HG02840 (cell line): ENCODE measurements at regions not wholly inside any gene's neighbourhood (a gene's known extent, or its start where the extent isn't known, plus 50 kb on each side); places are given as distances from the start of the nearest gene placed in this dataset.
"Not testable (repeated sequence)": the region's sequence is repeated elsewhere in the genome, so short reads cannot be mapped to it uniquely, and the experiment has no call there.

Experiments
- ATAC-seq: cut with Tn5 transposase; IDR thresholded peaks from one replicate; pipeline ENCODE4 v1.9.1; 2021; ENCODE audit warnings: mild to moderate bottlenecking, moderate library complexity, moderate number of reproducible peaks; ENCODE audit not compliant: unreplicated experiment, low FRiP score

DNA sequence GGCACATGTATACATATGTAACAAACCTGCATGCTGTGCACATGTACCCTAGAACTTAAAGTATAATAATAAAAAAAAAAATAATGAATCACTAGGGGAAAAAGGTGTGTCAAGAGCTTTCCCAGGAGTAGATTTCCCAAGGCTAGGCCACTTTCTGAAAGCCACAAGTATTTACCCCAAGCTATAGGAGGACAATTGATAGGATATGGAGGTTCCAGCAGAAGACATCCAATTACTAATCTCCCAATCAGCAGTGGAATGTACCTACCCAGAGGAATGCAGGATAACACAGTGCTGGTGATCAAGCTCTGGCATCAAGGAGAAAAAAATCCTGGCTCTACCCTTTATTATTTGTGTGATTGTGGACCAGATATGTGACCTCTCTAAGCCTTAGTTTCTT is 562.7 kb downstream of the RFPL4B start:
- ATAC-seq = no peak

- ATAC-seq = no peak
These were observed 563.1 kb downstream of the RFPL4B start for GRCh38 chr6:112910256-112910655.

- ATAC-seq = no peak
These were observed 564.8 kb downstream of the RFPL4B start for GRCh38 chr6:112911959-112912358.

DNA sequence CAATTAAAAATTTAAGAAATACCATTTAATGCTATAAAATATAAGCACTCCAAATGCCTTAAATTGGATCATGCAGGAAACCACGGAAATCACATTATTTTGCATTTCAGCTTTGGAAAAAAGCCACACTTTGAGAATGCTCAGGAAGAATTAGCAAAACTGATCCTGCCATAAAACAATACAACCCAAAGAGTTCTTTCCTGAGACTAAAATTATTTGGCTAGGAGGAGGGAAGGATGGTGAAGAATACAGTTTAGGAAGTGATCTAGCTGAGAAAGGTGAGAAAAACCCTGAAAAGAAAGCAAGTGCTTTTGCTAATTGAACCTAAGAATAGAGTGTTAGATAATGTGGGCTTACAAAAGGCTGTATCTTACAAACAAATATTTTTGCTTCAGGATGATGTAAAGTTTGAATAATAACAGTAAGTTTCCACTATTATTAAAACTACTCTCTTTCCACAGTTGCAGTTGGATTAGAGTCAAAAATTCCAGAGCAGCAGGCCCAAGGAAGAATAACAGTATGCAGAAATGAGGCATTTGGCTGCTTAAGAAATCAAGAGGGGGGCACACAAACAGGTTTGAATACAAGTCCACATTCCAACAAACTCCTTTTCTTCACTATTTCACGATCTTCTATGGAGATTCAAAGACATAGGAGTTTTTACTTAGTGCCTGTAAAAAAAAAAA is 565.4 kb downstream of the RFPL4B start:
- ATAC-seq = no peak

GRCh38 chr6:112919744-112920143 is 572.6 kb downstream of the RFPL4B start:
- ATAC-seq = not testable (repeated sequence)

GRCh38 chr6:112920994-112921393 is 573.9 kb downstream of the RFPL4B start:
- no peak for ATAC-seq

GRCh38 chr6:112923940-112924587 is 576.9 kb downstream of the RFPL4B start:
- no peak for ATAC-seq

- no peak for ATAC-seq
These were observed 578.6 kb downstream of the RFPL4B start for GRCh38 chr6:112925702-112926101.

DNA sequence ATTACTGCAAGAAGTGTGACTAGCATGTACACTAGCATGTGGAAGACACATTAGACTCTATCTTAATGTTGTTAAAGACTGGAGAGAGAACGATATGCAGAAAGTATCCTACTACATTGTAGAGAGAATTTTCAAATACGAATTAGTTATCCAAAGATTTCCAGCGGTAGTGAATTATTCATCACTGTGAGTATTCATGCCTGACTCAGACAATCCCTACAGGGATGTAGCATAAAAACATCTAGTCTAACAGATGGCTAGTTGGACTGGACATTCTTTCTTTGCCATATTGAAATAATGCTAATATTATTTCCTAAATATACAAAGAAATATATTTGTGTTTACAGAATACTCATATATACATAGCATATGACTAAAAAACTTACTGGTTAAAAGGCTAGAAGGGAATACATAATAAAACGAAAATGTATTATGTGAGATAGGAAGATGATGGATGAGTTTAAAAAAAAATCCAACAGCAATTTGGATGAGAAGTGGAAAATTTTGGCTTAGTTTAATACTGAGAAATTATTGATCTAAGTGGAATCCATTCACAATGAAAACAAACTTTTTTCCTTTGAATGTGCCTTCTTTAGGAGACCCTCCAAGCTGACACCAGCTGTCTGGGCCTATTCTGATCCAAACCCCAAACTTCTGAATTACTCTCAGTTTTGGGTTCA is 580.7 kb downstream of the RFPL4B start:
- no peak for ATAC-seq

DNA sequence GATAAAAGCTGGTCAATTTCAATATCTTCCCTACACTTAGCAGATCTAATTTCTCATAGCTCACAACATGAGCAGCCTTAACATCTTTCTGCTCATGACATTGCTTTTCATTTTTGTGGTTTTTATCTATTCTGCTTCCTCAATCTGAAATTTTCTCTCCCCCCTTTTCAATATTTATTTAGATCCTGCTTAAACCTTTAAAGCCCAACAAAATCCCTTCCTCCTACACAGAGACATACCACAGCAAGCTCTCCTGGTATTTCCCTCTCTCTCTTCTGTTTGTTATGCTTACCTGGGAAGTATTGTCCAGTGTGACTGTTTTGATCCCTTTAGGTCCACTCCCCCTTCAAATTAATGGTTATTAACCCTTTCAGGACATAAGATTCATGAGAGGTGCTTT is 582.5 kb downstream of the RFPL4B start:
- no peak for ATAC-seq

- ATAC-seq = no peak
These were observed 584.7 kb downstream of the RFPL4B start for GRCh38 chr6:112931832-112932231.

DNA sequence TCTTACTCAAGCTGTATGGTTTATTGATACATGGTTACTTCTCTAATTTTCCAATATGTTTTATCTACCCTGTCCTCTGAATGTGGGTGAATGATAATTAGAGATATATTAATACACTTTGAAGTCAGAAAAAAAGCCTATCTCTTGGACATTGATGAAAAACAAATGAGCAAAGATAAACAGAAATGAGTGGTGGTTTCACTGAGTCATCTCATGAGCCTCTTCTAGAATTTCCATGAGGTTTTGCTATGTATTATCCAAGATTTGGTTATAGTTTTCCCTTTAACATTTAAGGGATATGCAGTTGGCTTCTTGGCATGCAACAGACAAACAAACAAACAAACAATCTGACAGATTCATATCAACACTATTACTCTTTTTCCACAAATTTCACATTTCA is 586.8 kb downstream of the RFPL4B start:
- no peak for ATAC-seq

DNA sequence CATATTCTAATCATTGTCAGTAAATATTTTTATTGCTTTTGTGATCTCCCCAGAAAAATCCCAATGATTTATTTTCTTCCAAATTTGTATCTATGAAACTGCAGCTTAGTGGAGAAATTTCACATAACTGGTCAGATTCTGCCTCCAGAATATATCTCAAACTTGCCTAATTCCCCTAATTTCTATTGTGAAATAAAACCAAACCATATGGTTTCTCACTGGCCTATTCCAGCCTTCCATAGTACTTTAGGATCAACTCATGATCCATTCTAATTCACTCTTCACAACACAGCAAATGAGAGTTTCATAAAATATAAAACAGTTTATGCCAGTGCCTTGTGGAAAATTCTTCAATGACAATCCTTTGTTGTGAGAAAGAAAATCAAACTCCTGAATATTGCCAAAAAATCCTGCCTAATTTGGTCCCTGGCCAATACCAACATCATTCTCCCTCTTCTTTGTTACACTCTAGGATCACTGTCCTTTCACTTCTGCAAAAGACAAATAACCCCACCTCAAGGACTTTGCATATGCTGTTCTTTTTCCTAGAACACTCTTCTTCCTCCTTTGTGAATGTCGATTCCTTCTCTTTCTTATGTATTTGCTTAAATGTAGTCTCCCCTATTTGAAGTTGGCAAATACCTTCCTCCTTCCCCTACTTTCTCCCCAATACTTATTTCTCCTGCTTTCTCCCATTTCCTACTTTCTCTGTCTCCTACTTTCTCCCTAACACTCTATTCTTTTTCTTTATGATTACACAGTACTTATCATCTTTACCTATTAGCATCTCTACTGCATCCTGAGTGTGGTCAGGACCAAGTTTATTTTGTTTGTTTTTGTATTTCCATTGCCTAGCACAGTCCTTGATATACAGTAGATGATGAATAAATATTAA is 587.5 kb downstream of the RFPL4B start:
- no peak for ATAC-seq

- no peak for ATAC-seq
These were observed 588.4 kb downstream of the RFPL4B start for GRCh38 chr6:112935402-112936078.

DNA sequence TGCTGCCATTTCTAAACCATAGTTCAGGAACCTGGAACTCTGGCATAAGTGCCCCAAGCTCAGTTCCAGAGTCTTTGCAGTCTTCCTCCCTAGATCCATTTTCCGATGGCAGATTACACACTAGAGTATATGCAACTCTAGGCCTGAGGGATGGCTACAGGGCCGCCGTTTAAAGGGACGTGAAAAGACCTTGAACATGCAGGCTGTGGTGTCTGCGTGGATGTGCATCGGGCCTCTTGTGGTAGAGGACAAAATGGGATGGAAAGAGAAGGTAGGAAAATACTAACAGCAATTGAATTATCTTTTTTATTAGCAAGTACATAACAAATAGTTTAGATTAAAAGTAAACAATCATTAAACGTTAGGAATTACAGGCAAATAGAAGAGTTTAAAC is 588.9 kb downstream of the RFPL4B start:
- no peak for ATAC-seq

DNA sequence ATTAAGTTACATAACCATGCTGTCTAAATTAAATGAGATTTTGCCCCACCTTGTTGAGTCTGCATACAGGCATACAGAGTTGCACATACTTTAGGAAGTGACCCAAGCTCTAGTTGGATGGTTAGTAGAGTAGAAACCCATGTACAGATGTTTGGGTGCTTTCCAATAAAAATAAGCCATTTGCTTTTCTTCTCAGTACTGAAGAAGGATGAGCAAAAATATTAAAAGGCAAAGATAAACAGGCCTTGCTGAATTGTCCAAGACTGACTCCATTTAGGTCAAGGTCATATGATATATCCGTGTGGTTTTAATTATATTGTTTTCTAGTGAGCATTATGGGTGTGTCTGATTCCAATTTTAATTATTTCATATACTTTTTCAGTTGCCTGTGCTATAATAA is 589.4 kb downstream of the RFPL4B start:
- ATAC-seq = no peak

GRCh38 chr6:112937690-112938089 is 590.6 kb downstream of the RFPL4B start:
- not testable (repeated sequence) for ATAC-seq

DNA sequence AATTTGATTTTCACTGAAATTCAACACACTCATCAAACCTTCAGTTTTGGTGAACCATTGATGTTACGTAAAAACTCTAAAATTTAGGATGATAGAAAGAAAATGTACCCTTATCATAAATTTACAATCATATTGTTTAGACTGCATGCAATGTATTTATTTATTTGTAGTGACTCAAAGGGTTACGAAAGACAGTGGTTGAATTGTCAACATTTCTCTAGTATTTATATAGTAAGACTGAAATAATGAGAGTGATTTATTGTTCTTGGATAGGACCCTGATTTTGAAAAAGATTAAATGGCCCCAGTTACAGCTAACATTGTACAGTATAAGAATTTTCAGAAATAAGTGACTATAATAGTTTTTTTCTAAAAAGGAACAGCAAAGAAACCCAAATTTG is 591.5 kb downstream of the RFPL4B start:
- no peak for ATAC-seq

GRCh38 chr6:112939563-112939962 is 592.4 kb downstream of the RFPL4B start:
- ATAC-seq = no peak

- no peak for ATAC-seq
These were observed 594.5 kb downstream of the RFPL4B start for GRCh38 chr6:112941613-112942012.
